ENCODE measurements at regions not wholly inside any gene's neighbourhood (a gene's known extent, or its start where the extent isn't known, plus 50 kb on each side); places are given as distances from the start of the nearest gene placed in this dataset.

DNA sequence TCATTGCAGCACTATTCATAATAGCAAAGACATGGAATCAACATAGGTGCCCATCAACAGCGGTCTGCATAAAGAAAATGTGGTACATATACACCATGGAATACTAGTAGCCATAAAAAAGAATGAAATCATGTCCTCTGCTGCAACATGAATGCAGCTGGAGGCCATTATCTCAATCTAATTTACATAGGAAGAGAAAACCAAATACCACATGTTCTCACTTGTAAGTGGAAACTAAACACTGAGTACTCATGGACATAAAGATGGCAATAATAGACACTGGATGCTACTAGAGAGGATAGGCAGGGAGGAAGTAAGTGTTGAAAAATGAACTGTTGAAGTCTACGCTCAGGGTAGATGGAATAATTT lies 203.9 kb upstream of the CDH9 start:
- Histone ChIP-seq H4K20me1 (no peaks in the 10 kb centered on the region), H3K36me3 (no peaks in the 10 kb centered on the region), H3K27me3 (no peaks in the 10 kb centered on the region), H3K4me1 (no peaks in the 10 kb centered on the region), H3K9me3 (no peaks in the 10 kb centered on the region), H3K9ac (no peak overlapping the region), H3K27ac (no peak overlapping the region), H3K4me2 (no peak overlapping the region), H3K4me3 (no peak overlapping the region)
- no peak for TF ChIP-seq Cebpa-rat (IDR thresholded peaks at IDR 0.05)

DNA sequence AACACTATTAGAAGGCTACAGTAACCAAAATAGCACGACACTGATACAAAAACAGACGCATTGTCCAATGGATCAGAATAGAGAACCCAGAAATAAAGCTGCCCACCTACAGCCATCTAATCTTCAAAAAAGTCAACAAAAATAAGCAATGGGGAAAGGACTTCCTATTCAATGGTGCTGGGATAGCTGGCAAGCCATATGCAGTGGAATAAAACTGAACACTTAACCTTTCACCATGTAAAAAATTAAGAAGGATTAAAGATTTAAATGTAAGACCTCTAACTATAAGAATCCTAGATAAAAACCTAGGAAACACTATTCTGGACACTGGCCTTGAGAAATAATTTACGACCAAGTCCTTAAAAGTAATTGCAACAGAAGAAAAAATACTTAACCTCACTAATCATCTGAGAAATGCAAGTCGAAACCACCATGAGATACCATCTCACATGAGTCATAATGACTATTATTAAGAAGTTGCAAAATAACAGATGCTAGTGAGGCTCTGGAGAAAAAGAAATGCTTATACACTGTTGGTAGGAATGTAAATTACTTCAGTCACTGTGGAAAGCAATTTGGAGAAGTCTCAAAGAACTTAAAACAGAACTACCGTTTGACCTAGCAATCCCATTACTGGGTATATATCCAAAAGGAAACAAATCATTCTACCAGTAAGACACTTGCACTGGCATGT lies 203.3 kb upstream of the CDH9 start:
- no peaks in the 10 kb centered on the region for H3K36me3 ChIP-seq
- no peak for TF ChIP-seq Cebpa-rat (IDR thresholded peaks at IDR 0.05)
- no peaks in the 10 kb centered on the region for H4K20me1 ChIP-seq
- no peaks in the 10 kb centered on the region for H3K4me1 ChIP-seq
- H3K9ac ChIP-seq = no peak overlapping the region
- H3K4me3 ChIP-seq = no peak overlapping the region
- no peaks in the 10 kb centered on the region for H3K9me3 ChIP-seq
- no peak overlapping the region for H3K4me2 ChIP-seq
- H3K27me3 ChIP-seq = no peaks in the 10 kb centered on the region
- no peak overlapping the region for H3K27ac ChIP-seq

DNA sequence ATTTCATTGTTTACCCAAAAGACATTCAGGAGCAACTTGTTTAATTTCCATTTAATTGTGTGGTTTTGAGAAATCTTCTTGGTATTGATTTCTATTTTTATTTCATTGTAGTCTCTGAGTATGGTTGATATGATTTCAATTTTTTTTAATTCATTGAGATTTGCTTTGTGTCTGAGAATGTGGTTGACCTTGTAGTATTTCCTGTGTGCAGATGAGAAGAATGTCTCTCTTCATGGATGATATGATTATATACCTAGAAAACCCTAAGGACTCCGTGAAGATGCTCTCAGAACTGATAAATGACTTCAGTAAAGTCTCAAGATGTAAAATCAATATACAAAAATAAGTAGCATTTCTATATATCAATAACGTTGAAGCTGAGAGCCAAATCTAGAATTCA lies 202.4 kb upstream of the CDH9 start:
- Histone ChIP-seq H3K4me1 (no peaks in the 10 kb centered on the region), H3K27me3 (no peaks in the 10 kb centered on the region), H3K36me3 (no peaks in the 10 kb centered on the region), H3K4me3 (no peak overlapping the region), H3K9me3 (no peaks in the 10 kb centered on the region), H3K9ac (no peak overlapping the region), H4K20me1 (no peaks in the 10 kb centered on the region), H3K27ac (no peak overlapping the region), H3K4me2 (no peak overlapping the region)
- TF ChIP-seq Cebpa-rat (IDR thresholded peaks at IDR 0.05) = no peak

DNA sequence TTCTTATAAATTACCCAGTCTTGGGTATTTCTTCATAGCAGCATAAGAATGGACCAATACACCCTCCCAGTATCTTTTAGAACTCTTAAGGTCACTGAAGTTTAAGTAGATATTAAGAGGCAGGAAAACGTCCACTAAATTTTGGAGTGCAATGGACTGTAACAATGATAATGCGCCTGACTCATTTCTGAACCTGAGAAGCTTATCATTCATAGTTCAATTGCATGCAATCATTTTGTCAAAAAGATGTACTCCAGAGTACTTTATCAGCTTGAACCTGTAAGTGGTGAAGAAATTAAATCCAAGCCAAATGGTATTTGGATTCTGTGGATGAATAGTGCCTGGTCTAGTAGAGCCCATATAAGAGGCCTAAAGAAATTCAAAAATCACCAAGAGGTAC lies 196.5 kb upstream of the CDH9 start:
- no peak overlapping the region for H3K4me3 ChIP-seq
- H3K36me3 ChIP-seq = no peaks in the 10 kb centered on the region
- no peaks in the 10 kb centered on the region for H4K20me1 ChIP-seq
- no peak for TF ChIP-seq Cebpa-rat (IDR thresholded peaks at IDR 0.05)
- no peak overlapping the region for H3K4me2 ChIP-seq
- H3K27me3 ChIP-seq = no peaks in the 10 kb centered on the region
- no peak overlapping the region for H3K27ac ChIP-seq
- H3K4me1 ChIP-seq = no peaks in the 10 kb centered on the region
- H3K9ac ChIP-seq = no peak overlapping the region
- no peaks in the 10 kb centered on the region for H3K9me3 ChIP-seq

- Histone ChIP-seq H3K27ac (no peak overlapping the region), H3K4me1 (no peaks in the 10 kb centered on the region)
These were observed 183.0 kb upstream of the CDH9 start for GRCh38 chr5:27221410-27221809.

GRCh38 chr5:27220752-27221151 lies 182.4 kb upstream of the CDH9 start:
- no peaks in the 10 kb centered on the region for H3K36me3 ChIP-seq

More at GRCh38 chr5:27221410-27221809, 183.0 kb upstream of the CDH9 start:
- H3K4me3 ChIP-seq = no peak overlapping the region
- no peaks in the 10 kb centered on the region for H3K9me3 ChIP-seq
- TF ChIP-seq Cebpa-rat (IDR thresholded peaks at IDR 0.05) = no peak
- no peaks in the 10 kb centered on the region for H3K27me3 ChIP-seq
- no peaks in the 10 kb centered on the region for H3K36me3 ChIP-seq
- H4K20me1 ChIP-seq = no peaks in the 10 kb centered on the region
- no peak overlapping the region for H3K4me2 ChIP-seq
- no peak overlapping the region for H3K9ac ChIP-seq

GRCh38 chr5:27217977-27218376 lies 179.6 kb upstream of the CDH9 start:
- no peaks in the 10 kb centered on the region for H3K36me3 ChIP-seq
- no peak overlapping the region for H3K9ac ChIP-seq
- H3K27ac ChIP-seq = no peak overlapping the region
- no peaks in the 10 kb centered on the region for H3K27me3 ChIP-seq
- no peak for TF ChIP-seq Cebpa-rat (IDR thresholded peaks at IDR 0.05)
- no peak overlapping the region for H3K4me3 ChIP-seq
- H3K4me1 ChIP-seq = no peaks in the 10 kb centered on the region
- no peaks in the 10 kb centered on the region for H4K20me1 ChIP-seq
- no peaks in the 10 kb centered on the region for H3K9me3 ChIP-seq
- H3K4me2 ChIP-seq = no peak overlapping the region

More at GRCh38 chr5:27220752-27221151, 182.4 kb upstream of the CDH9 start:
- no peak for TF ChIP-seq Cebpa-rat (IDR thresholded peaks at IDR 0.05)
- no peak overlapping the region for H3K4me3 ChIP-seq
- no peaks in the 10 kb centered on the region for H3K9me3 ChIP-seq
- H3K9ac ChIP-seq = no peak overlapping the region
- H3K27me3 ChIP-seq = no peaks in the 10 kb centered on the region
- H4K20me1 ChIP-seq = no peaks in the 10 kb centered on the region
- H3K4me1 ChIP-seq = no peaks in the 10 kb centered on the region
- no peak overlapping the region for H3K4me2 ChIP-seq
- H3K27ac ChIP-seq = no peak overlapping the region

DNA sequence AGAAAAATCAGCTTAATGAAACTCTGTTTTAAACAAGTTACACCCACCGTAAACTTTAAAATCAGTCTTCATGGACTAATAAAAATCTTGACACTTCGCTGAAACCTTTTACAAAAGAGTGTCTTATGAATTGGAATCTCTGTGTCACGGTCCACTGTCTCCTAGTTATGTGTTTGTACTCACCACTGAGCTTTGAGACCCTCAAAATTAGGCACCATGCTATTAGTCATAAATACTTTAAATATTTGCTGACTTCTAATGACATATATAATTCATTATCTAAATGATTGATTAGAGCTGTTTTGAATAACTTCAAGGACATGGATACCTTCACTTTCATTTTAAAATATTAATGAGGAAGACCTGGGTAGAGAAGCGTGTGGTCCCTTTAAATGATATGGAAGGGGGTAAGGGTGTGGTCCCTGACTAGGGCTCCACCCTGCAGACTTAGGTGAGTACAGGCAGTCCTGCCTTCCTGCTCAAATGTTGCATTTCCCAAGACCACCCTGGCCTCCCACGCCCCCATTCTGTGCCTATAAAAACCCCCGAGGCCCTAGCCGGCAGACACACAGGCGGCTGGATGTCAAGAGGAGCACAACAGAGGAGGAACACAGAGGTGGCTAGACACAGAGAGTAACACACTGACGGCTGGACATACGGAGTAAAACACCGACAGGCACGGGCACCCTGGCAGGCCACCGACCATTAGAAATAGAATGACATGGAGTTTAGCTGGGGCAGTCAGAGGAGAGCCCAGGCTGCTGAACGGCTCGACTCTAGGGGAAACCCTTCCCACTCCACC lies 179.0 kb upstream of the CDH9 start:
- no peaks in the 10 kb centered on the region for H3K4me1 ChIP-seq
- no peaks in the 10 kb centered on the region for H4K20me1 ChIP-seq
- H3K4me2 ChIP-seq = no peak overlapping the region
- no peaks in the 10 kb centered on the region for H3K9me3 ChIP-seq
- H3K36me3 ChIP-seq = no peaks in the 10 kb centered on the region
- no peak overlapping the region for H3K9ac ChIP-seq
- H3K4me3 ChIP-seq = no peak overlapping the region
- no peaks in the 10 kb centered on the region for H3K27me3 ChIP-seq
- no peak overlapping the region for H3K27ac ChIP-seq
- TF ChIP-seq Cebpa-rat (IDR thresholded peaks at IDR 0.05) = no peak

DNA sequence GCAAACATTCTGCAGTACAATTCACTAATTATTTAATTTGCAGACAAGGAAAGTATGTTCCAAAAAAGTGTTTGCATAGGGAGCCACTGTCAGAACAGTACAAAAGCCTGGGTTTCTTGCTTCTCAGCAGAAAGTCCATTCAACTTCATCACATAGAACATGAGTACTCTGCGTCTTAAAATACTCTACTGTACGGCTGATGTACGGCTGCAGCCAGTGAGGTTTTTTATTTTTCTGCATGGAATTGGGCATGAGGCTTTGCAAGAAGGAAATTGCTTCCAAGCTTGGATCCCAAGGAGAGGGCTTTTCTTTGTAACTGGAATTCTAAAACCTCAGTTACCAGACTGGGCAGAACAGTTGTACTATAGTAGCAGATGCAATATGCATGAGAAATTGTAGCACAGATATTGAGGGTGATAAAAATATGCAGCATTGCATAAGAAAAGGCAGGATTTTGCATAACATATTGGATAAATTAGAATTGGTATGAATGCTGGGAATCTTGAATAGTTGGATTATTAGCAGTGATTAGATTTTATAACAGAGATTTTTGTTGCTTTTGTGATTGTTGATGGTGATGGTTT lies 178.1 kb upstream of the CDH9 start:
- Histone ChIP-seq H3K4me1 (no peaks in the 10 kb centered on the region), H3K36me3 (no peaks in the 10 kb centered on the region), H4K20me1 (no peaks in the 10 kb centered on the region), H3K27me3 (no peaks in the 10 kb centered on the region), H3K9me3 (no peaks in the 10 kb centered on the region), H3K9ac (no peak overlapping the region), H3K4me2 (no peak overlapping the region), H3K4me3 (no peak overlapping the region), H3K27ac (no peak overlapping the region)
- no peak for TF ChIP-seq Cebpa-rat (IDR thresholded peaks at IDR 0.05)

- H3K36me3 ChIP-seq = no peaks in the 10 kb centered on the region
- no peak overlapping the region for H3K27ac ChIP-seq
- no peaks in the 10 kb centered on the region for H3K27me3 ChIP-seq
- peaks cover 8% of the 10 kb centered on the region; the same call in 1 of the 2 replicates for H3K9me3 ChIP-seq
- no peak overlapping the region for H3K4me3 ChIP-seq
- no peaks in the 10 kb centered on the region for H3K4me1 ChIP-seq
- no peaks in the 10 kb centered on the region for H4K20me1 ChIP-seq
- no peak overlapping the region for H3K4me2 ChIP-seq
- no peak for TF ChIP-seq Cebpa-rat (IDR thresholded peaks at IDR 0.05)
- H3K9ac ChIP-seq = no peak overlapping the region
These were observed 169.7 kb upstream of the CDH9 start for GRCh38 chr5:27208051-27208450.

Data from BLaER1 (cell line).